A549 (cell line): ENCODE measurements at regions not wholly inside any gene's neighbourhood (a gene's known extent, or its start where the extent isn't known, plus 50 kb on each side); places are given as distances from the start of the nearest gene placed in this dataset.

Source experiments
- EP300 ChIP-seq, 2 experiments: fragments of >200 bp; sonication (Bioruptor Twin); formaldehyde crosslinking; IDR thresholded peaks; 2 replicates in 1 of 2; 3 replicates in 1 of 2; pipeline ENCODE4 v1.6.1; 2016 to 2017
- HMGXB4 ChIP-seq: fragments of 250-450 bp; sonication (Bioruptor Pico); IDR thresholded peaks from 2 replicates; pipeline ENCODE4 v1.5.0; 2021; ENCODE audit warnings: mild to moderate bottlenecking, moderate library complexity, borderline replicate concordance
- SMC3 ChIP-seq: fragments of >200 bp; sonication (Bioruptor Twin); formaldehyde crosslinking; IDR thresholded peaks from 3 replicates; pipeline ENCODE4 v1.6.1; 2018; ENCODE audit warnings: inconsistent platforms

- TF ChIP-seq EP300 (IDR thresholded peaks at IDR 0.05) (no peak), HMGXB4 (CRISPR knock-in tag) (no peak), SMC3 (no peak)
Measured at GRCh38 chr11:134751766-134752165, 339.7 kb upstream of the B3GAT1 start.
